ENCODE measurements at regions not wholly inside any gene's neighbourhood (a gene's known extent, or its start where the extent isn't known, plus 50 kb on each side); places are given as distances from the start of the nearest gene placed in this dataset.

DNA sequence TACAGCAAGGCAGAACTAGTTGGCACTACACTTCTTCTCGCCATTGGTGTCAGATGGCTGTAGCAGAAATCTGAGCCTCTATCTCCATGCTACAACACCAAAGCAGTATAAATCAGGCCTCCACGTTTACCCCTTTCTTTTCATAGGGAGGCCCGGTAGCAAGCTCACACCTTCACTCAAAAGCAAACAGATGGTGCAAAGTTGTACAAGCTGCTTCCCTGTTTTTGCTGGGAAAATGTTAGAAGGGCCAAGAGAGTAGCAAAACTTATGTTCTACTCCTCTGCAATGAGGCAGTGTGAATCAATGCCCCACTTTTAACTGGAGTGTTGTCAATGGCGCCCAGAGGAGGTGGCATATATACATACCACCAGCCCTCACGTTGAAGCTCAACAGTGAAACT is 369.6 kb upstream of the NRXN1 start:
- TF ChIP-seq, protein P1, sequence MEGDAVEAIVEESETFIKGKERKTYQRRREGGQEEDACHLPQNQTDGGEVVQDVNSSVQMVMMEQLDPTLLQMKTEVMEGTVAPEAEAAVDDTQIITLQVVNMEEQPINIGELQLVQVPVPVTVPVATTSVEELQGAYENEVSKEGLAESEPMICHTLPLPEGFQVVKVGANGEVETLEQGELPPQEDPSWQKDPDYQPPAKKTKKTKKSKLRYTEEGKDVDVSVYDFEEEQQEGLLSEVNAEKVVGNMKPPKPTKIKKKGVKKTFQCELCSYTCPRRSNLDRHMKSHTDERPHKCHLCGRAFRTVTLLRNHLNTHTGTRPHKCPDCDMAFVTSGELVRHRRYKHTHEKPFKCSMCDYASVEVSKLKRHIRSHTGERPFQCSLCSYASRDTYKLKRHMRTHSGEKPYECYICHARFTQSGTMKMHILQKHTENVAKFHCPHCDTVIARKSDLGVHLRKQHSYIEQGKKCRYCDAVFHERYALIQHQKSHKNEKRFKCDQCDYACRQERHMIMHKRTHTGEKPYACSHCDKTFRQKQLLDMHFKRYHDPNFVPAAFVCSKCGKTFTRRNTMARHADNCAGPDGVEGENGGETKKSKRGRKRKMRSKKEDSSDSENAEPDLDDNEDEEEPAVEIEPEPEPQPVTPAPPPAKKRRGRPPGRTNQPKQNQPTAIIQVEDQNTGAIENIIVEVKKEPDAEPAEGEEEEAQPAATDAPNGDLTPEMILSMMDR (IDR thresholded peaks at IDR 0.05; ENCODE audit: low read depth, low read length, poor library complexity, severe bottlenecking) = no peak
- TF ChIP-seq EZH2phosphoT487 (IDR thresholded peaks at IDR 0.05; ENCODE audit: borderline replicate concordance, low read length) = no peak

DNA sequence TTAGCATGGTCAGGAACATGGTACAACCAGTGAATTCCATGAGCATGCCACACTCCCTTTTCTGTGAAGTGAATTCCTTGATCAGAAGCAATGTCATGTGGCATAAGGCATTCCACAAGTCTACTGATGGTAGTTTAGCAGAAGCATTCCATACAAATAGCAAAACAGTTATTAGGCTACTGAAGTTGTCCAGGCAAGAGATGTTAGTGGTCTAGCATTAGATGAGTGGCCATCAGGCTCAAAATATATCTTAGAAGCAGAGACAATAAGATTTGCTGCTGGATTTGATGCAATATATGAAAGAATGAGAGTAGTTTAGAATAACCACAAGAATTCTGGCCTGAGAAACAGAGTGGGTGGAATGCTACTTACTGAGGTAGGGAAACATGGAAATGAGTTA is 355.3 kb upstream of the NRXN1 start:
- H3K27ac ChIP-seq (ENCODE audit: low read depth, low read length) = no peak overlapping the region
- no peaks in the 10 kb centered on the region for H3K79me2 ChIP-seq (ENCODE audit: control insufficient read depth, low read length)
- H3K4me3 ChIP-seq (ENCODE audit: low read length) = no peak overlapping the region
- H3K27me3 ChIP-seq (ENCODE audit: control insufficient read depth, low read length) = no peaks in the 10 kb centered on the region
- peaks cover 5% of the 10 kb centered on the region; the same call in 1 of the 2 replicates for H3K9me3 ChIP-seq (ENCODE audit: control insufficient read depth, insufficient read depth, low read length)
- H3F3A ChIP-seq (ENCODE audit: control insufficient read depth, insufficient read depth) = no peaks in the 10 kb centered on the region
- TF ChIP-seq, protein P1 (IDR thresholded peaks at IDR 0.05; ENCODE audit: low read depth, low read length, poor library complexity, severe bottlenecking) = no peak
- no peak for TF ChIP-seq EZH2phosphoT487 (IDR thresholded peaks at IDR 0.05; ENCODE audit: borderline replicate concordance, low read length)
- no peaks in the 10 kb centered on the region for H4K20me1 ChIP-seq (ENCODE audit: control insufficient read depth, insufficient read depth, low read depth, low read length)
- no peaks in the 10 kb centered on the region for H3K36me3 ChIP-seq (ENCODE audit: control insufficient read depth, low read length)
- no peaks in the 10 kb centered on the region for H3K9me2 ChIP-seq (replicated peaks; ENCODE audit: control insufficient read depth, low read length)
- no peaks in the 10 kb centered on the region for H3K4me1 ChIP-seq (ENCODE audit: control insufficient read depth, low read length)
- H3K4me2 ChIP-seq (ENCODE audit: low read length) = no peak overlapping the region

More for the DNA sequence above, 369.6 kb upstream of the NRXN1 start:
- Histone ChIP-seq H3K4me2 (ENCODE audit: low read length) (no peak overlapping the region), H3K36me3 (ENCODE audit: control insufficient read depth, low read length) (no peaks in the 10 kb centered on the region), H4K20me1 (ENCODE audit: control insufficient read depth, insufficient read depth, low read depth, low read length) (no peaks in the 10 kb centered on the region), H3K27ac (ENCODE audit: low read depth, low read length) (no peak overlapping the region), H3F3A (ENCODE audit: control insufficient read depth, insufficient read depth) (no peaks in the 10 kb centered on the region), H3K4me1 (ENCODE audit: control insufficient read depth, low read length) (no peaks in the 10 kb centered on the region), H3K4me3 (ENCODE audit: low read length) (no peak overlapping the region), H3K27me3 (ENCODE audit: control insufficient read depth, low read length) (no peaks in the 10 kb centered on the region), H3K9me3 (ENCODE audit: control insufficient read depth, insufficient read depth, low read length) (no peaks in the 10 kb centered on the region), H3K79me2 (ENCODE audit: control insufficient read depth, low read length) (no peaks in the 10 kb centered on the region), H3K9me2 (replicated peaks; ENCODE audit: control insufficient read depth, low read length) (no peaks in the 10 kb centered on the region)

DNA sequence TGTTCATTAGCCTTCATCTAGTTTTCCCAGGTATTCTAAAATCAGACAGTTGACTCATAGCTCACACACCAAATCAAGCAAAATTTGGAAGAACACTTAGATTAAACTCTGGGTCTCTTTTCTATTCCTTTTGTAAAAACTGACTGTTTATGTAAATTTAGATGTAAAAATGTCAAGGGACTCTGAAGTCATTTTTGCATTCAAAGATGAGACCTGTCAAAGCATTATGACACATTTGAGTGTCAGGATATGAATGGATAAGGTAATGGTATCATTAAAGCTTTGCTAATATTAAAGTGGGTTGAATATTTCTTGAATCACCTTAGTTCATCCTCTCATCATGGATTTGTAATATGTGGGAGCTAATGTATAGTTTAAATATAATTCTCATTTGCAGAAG is 348.1 kb upstream of the NRXN1 start:
- H3K4me2 ChIP-seq (ENCODE audit: low read length) = no peak overlapping the region
- TF ChIP-seq, protein P1 (IDR thresholded peaks at IDR 0.05; ENCODE audit: low read depth, low read length, poor library complexity, severe bottlenecking) = no peak
- H3K36me3 ChIP-seq (ENCODE audit: control insufficient read depth, low read length) = no peaks in the 10 kb centered on the region
- H3F3A ChIP-seq (ENCODE audit: control insufficient read depth, insufficient read depth) = no peaks in the 10 kb centered on the region
- no peak overlapping the region for H3K4me3 ChIP-seq (ENCODE audit: low read length)
- no peaks in the 10 kb centered on the region for H3K27me3 ChIP-seq (ENCODE audit: control insufficient read depth, low read length)
- H3K9me2 ChIP-seq (replicated peaks; ENCODE audit: control insufficient read depth, low read length) = no peaks in the 10 kb centered on the region
- H3K9me3 ChIP-seq (ENCODE audit: control insufficient read depth, insufficient read depth, low read length) = peaks cover 10% of the 10 kb centered on the region; the same call in 1 of the 2 replicates
- no peaks in the 10 kb centered on the region for H4K20me1 ChIP-seq (ENCODE audit: control insufficient read depth, insufficient read depth, low read depth, low read length)
- no peak overlapping the region for H3K27ac ChIP-seq (ENCODE audit: low read depth, low read length)
- H3K79me2 ChIP-seq (ENCODE audit: control insufficient read depth, low read length) = no peaks in the 10 kb centered on the region
- H3K4me1 ChIP-seq (ENCODE audit: control insufficient read depth, low read length) = no peaks in the 10 kb centered on the region

- Histone ChIP-seq H3K27me3 (ENCODE audit: control insufficient read depth, low read length) (no peaks in the 10 kb centered on the region), H4K20me1 (ENCODE audit: control insufficient read depth, insufficient read depth, low read depth, low read length) (no peaks in the 10 kb centered on the region)
- TF ChIP-seq, protein P1 (IDR thresholded peaks at IDR 0.05; ENCODE audit: low read depth, low read length, poor library complexity, severe bottlenecking) = no peak
- no peak for TF ChIP-seq EZH2phosphoT487 (IDR thresholded peaks at IDR 0.05; ENCODE audit: borderline replicate concordance, low read length)
Measured at GRCh38 chr2:51368250-51368649, 336.3 kb upstream of the NRXN1 start.

More at GRCh38 chr2:51368250-51368649, 336.3 kb upstream of the NRXN1 start:
- Histone ChIP-seq H3K36me3 (ENCODE audit: control insufficient read depth, low read length) (no peaks in the 10 kb centered on the region), H3K4me2 (ENCODE audit: low read length) (no peak overlapping the region), H3K79me2 (ENCODE audit: control insufficient read depth, low read length) (no peaks in the 10 kb centered on the region), H3K4me3 (ENCODE audit: low read length) (no peak overlapping the region), H3K27ac (ENCODE audit: low read depth, low read length) (no peak overlapping the region), H3F3A (ENCODE audit: control insufficient read depth, insufficient read depth) (no peaks in the 10 kb centered on the region), H3K4me1 (ENCODE audit: control insufficient read depth, low read length) (no peaks in the 10 kb centered on the region), H3K9me2 (replicated peaks; ENCODE audit: control insufficient read depth, low read length) (no peaks in the 10 kb centered on the region), H3K9me3 (ENCODE audit: control insufficient read depth, insufficient read depth, low read length) (no peaks in the 10 kb centered on the region)

Data from DOHH2 (cell line).